Transverse colon (tissue), 3 donors: ENCODE measurements at regions not wholly inside any gene's neighbourhood (a gene's known extent, or its start where the extent isn't known, plus 50 kb on each side); places are given as distances from the start of the nearest gene placed in this dataset.

ENCODE experiments used
- EP300 ChIP-seq: sonication (generic); formaldehyde crosslinking; IDR thresholded peaks from one replicate; pipeline ENCODE4 v1.6.1; 2017; ENCODE audit warnings: antibody characterized with exemption, low read depth
- POLR2A ChIP-seq: fragments of 450-650 bp; IDR thresholded peaks from one replicate; pipeline ENCODE4 v1.6.1; 2016; ENCODE audit warnings: antibody characterized with exemption, mild to moderate bottlenecking, moderate library complexity
- POLR2AphosphoS5 ChIP-seq, 3 donors: sonication (generic); formaldehyde crosslinking; IDR thresholded peaks; one replicate each; pipeline ENCODE4 v1.6.1; 2016; ENCODE audit warnings: antibody characterized with exemption in 3 of 3

GRCh38 chr17:62154909-62155308, 89.8 kb upstream of the MED13 start:
- TF ChIP-seq EP300 (no peak), POLR2AphosphoS5 (IDR thresholded peaks at IDR 0.05) (no peak), POLR2A (no peak)
